ENCODE measurements at regions not wholly inside any gene's neighbourhood (a gene's known extent, or its start where the extent isn't known, plus 50 kb on each side); places are given as distances from the start of the nearest gene placed in this dataset.

- no peak for DNase-seq
These were observed 78.4 kb upstream of the TSPAN8 start for GRCh38 chr12:71236133-71236660.

- DNase-seq = no peak
These were observed 75.3 kb upstream of the TSPAN8 start for GRCh38 chr12:71233083-71233482.

- no peak for DNase-seq
These were observed 72.7 kb upstream of the TSPAN8 start for GRCh38 chr12:71230542-71230941.

- DNase-seq = no peak
These were observed 65.3 kb upstream of the TSPAN8 start for GRCh38 chr12:71223139-71223538.

- DNase-seq = no peak
These were observed 64.6 kb upstream of the TSPAN8 start for GRCh38 chr12:71222436-71222835.

- DNase-seq = no peak
These were observed 62.5 kb upstream of the TSPAN8 start for GRCh38 chr12:71220260-71220659.

- no peak for DNase-seq
These were observed 61.4 kb upstream of the TSPAN8 start for GRCh38 chr12:71219224-71219623.

- DNase-seq = peak; percentile 46
These were observed 60.8 kb upstream of the TSPAN8 start for GRCh38 chr12:71218616-71219015.

- DNase-seq = no peak
These were observed 59.2 kb upstream of the TSPAN8 start for GRCh38 chr12:71216725-71217579.

GRCh38 chr12:71214511-71215285, 56.9 kb upstream of the TSPAN8 start:
- DNase-seq = no peak

GRCh38 chr12:71208053-71208685, 50.4 kb upstream of the TSPAN8 start:
- DNase-seq = no peak
